ENCODE measurements at regions not wholly inside any gene's neighbourhood (a gene's known extent, or its start where the extent isn't known, plus 50 kb on each side); places are given as distances from the start of the nearest gene placed in this dataset.
A peak's percentile ranks its signal among the peaks of the same experiment; 100 is the strongest.

- Histone ChIP-seq H4K8ac (ENCODE audit: low read depth in 2 of 2, low read length in 2 of 2) (no peak overlapping the region), H3K4me1 (ENCODE audit: control insufficient read depth, insufficient read depth, low read length) (no peaks in the 10 kb centered on the region), H2AK5ac (ENCODE audit: low read depth, low read length) (no peak overlapping the region), H3K27ac (ENCODE audit: insufficient read depth, low read length) (no peak overlapping the region), H3K36me3 (ENCODE audit: control insufficient read depth, insufficient read depth, low read length) (no peaks in the 10 kb centered on the region), H2AK9ac (replicated peaks; ENCODE audit: low read depth, low read length, poor library complexity) (no peak overlapping the region), H2BK120ac (ENCODE audit: low read depth, low read length) (no peak overlapping the region), H2BK20ac (ENCODE audit: low read depth, low read length) (no peak overlapping the region), H3K9me1 (ENCODE audit: insufficient read depth, low read length) (no peaks in the 10 kb centered on the region), H4K91ac (ENCODE audit: insufficient read depth, low read depth, low read length) (no peak overlapping the region), H3K4me3 (ENCODE audit: insufficient read depth, low read depth, low read length) (no peak overlapping the region), H3K27me3 (ENCODE audit: control insufficient read depth, insufficient read depth, low read length) (peaks cover 8% of the 10 kb centered on the region), H3K56ac (ENCODE audit: extremely low read depth, insufficient read depth, low read length) (no peak overlapping the region), H2AFZ (replicated peaks; ENCODE audit: low read length, poor library complexity) (no peak overlapping the region), H3K9ac (ENCODE audit: low read depth, low read length) (no peak overlapping the region), H3K4me2 (ENCODE audit: low read depth, low read length) (peak overlapping the region; percentile 31; the same call in 1 of the 2 replicates), H4K20me1 (ENCODE audit: insufficient read depth, low read length) (no peaks in the 10 kb centered on the region), H3K14ac (replicated peaks; ENCODE audit: low read depth, low read length) (no peak overlapping the region; the same call in 1 of the 2 replicates), H3K9me3 (ENCODE audit: control insufficient read depth, insufficient read depth, low read length) (no peaks in the 10 kb centered on the region), H4K5ac (ENCODE audit: low read depth, low read length) (no peak overlapping the region), H3K23ac (ENCODE audit: low read depth, low read length) (no peak overlapping the region), H3K18ac (ENCODE audit: low read depth, low read length) (peak overlapping the region; percentile 21; the same call in 1 of the 2 replicates), H3K79me1 (ENCODE audit: low read depth in 1 of 2, low read length in 2 of 2) (no peaks in the 10 kb centered on the region), H2BK15ac (ENCODE audit: low read depth, low read length) (no peak overlapping the region), H2BK5ac (ENCODE audit: low read depth, low read length, poor library complexity, severe bottlenecking) (no peak overlapping the region), H3K4ac (ENCODE audit: low read depth, low read length) (no peak overlapping the region)
- TF ChIP-seq NFE2L2 (IDR thresholded peaks at IDR 0.05; ENCODE audit: low read depth, low read length): no peak
- peak; percentile 84 for TF ChIP-seq CTCF (conservative IDR thresholded peaks at IDR 0.05; ENCODE audit: low read depth, low read length)
- no peak for TF ChIP-seq ELK1 (IDR thresholded peaks at IDR 0.05; ENCODE audit: borderline replicate concordance, low read depth, low read length)
- TF ChIP-seq CEBPB (IDR thresholded peaks at IDR 0.05; ENCODE audit: low read depth, low read length): peak; percentile 82
- TF ChIP-seq SMC3 (IDR thresholded peaks at IDR 0.05; ENCODE audit: low read depth, low read length): peak; percentile 72
- TF ChIP-seq USF2 (IDR thresholded peaks at IDR 0.05; ENCODE audit: low read depth, low read length): no peak
- peak; percentile 93 for TF ChIP-seq RAD21 (IDR thresholded peaks at IDR 0.05; ENCODE audit: low read length)
- WGBS, 2 experiments (ENCODE audit: extremely low coverage in 2 of 2, insufficient read length in 1 of 2): 50% methylated on average over 2 of the region's 7 CpGs; no CpG with 5 or more reads in 1 of the 2 experiments
- peak; percentile 82 for DNase-seq
- ChIA-PET POLR2A (ENCODE audit: unreplicated experiment) (no interaction called here), CTCF (interaction anchor here (0.5 to 1.5 kb wide), 9 partner anchors 12 to 1518 kb away, joined by 3 to 4 read pairs (median 4); no protein-coding TSS in a partner anchor)
- dilution Hi-C loops (cut with HindIII; ENCODE audit: low sequenced_read_pairs, unreplicated experiment) (no loop called here), intact Hi-C loops (cut with micrococcal nuclease) (loop anchor here (1.0 to 2.0 kb wide), 4 partner anchors 643 to 1518 kb away; partner anchors contain the start of gene RFX3), in situ Hi-C loops (cut with MboI; ENCODE audit: low sequenced_read_pairs) (loop anchor here (10.0 to 25.0 kb wide), 2 partner anchors 1212 to 1521 kb away; no protein-coding TSS in a partner anchor)
- peak; percentile 82 for ATAC-seq (ENCODE audit: low read depth)
- no TSS peak for BruUV-seq (replicated peaks)
Observed at GRCh38 chr9:4375424-4376200, 75.7 kb upstream of the GLIS3 start.

Measured in IMR-90 (cell line).